ENCODE measurements at regions not wholly inside any gene's neighbourhood (a gene's known extent, or its start where the extent isn't known, plus 50 kb on each side); places are given as distances from the start of the nearest gene placed in this dataset.

- H3K36me3 ChIP-seq = no peaks in the 10 kb centered on the region
- H3K9me3 ChIP-seq = no peaks in the 10 kb centered on the region
- no peak overlapping the region for H3K27ac ChIP-seq
- no peaks in the 10 kb centered on the region for H3K4me1 ChIP-seq
- H3K4me3 ChIP-seq = no peak overlapping the region
- no peaks in the 10 kb centered on the region for H3K27me3 ChIP-seq
- TF ChIP-seq CTCF (IDR thresholded peaks at IDR 0.05) = no peak
- DNase-seq (ENCODE audit: low spot score) = no peak
Observed at GRCh38 chr5:162990856-162991497, 446.4 kb upstream of the CCNG1 start.

GRCh38 chr5:162995568-162995967 lies 441.8 kb upstream of the CCNG1 start:
- H3K4me1 ChIP-seq = no peaks in the 10 kb centered on the region
- H3K27ac ChIP-seq = no peak overlapping the region
- H3K9me3 ChIP-seq = no peaks in the 10 kb centered on the region
- no peaks in the 10 kb centered on the region for H3K27me3 ChIP-seq
- no peak for TF ChIP-seq CTCF (IDR thresholded peaks at IDR 0.05)
- no peaks in the 10 kb centered on the region for H3K36me3 ChIP-seq
- H3K4me3 ChIP-seq = no peak overlapping the region
- DNase-seq (ENCODE audit: low spot score) = no peak

- Histone ChIP-seq H3K9me3 (no peaks in the 10 kb centered on the region), H3K27ac (no peak overlapping the region), H3K27me3 (no peaks in the 10 kb centered on the region), H3K4me3 (no peak overlapping the region), H3K36me3 (no peaks in the 10 kb centered on the region), H3K4me1 (no peaks in the 10 kb centered on the region)
- TF ChIP-seq CTCF (IDR thresholded peaks at IDR 0.05) = no peak
- DNase-seq (ENCODE audit: low spot score) = no peak
Observed at GRCh38 chr5:162996053-162996452, 441.3 kb upstream of the CCNG1 start.

- no peaks in the 10 kb centered on the region for H3K27me3 ChIP-seq
- no peak for DNase-seq (ENCODE audit: low spot score)
- no peak for TF ChIP-seq CTCF (IDR thresholded peaks at IDR 0.05)
- no peak overlapping the region for H3K27ac ChIP-seq
- no peaks in the 10 kb centered on the region for H3K9me3 ChIP-seq
- no peak overlapping the region for H3K4me3 ChIP-seq
- no peaks in the 10 kb centered on the region for H3K4me1 ChIP-seq
- H3K36me3 ChIP-seq = no peaks in the 10 kb centered on the region
Observed at GRCh38 chr5:163005949-163006348, 431.4 kb upstream of the CCNG1 start.

- no peaks in the 10 kb centered on the region for H3K4me1 ChIP-seq
- no peak overlapping the region for H3K27ac ChIP-seq
- no peaks in the 10 kb centered on the region for H3K27me3 ChIP-seq
- no peak for TF ChIP-seq CTCF (IDR thresholded peaks at IDR 0.05)
- H3K36me3 ChIP-seq = no peaks in the 10 kb centered on the region
- no peaks in the 10 kb centered on the region for H3K9me3 ChIP-seq
- no peak overlapping the region for H3K4me3 ChIP-seq
- DNase-seq (ENCODE audit: low spot score) = no peak
Observed at GRCh38 chr5:163022582-163023128, 414.7 kb upstream of the CCNG1 start.

GRCh38 chr5:163023846-163024245 lies 413.5 kb upstream of the CCNG1 start:
- Histone ChIP-seq H3K27me3 (no peaks in the 10 kb centered on the region), H3K9me3 (no peaks in the 10 kb centered on the region), H3K4me1 (no peaks in the 10 kb centered on the region), H3K4me3 (no peak overlapping the region), H3K27ac (no peak overlapping the region), H3K36me3 (no peaks in the 10 kb centered on the region)
- no peak for DNase-seq (ENCODE audit: low spot score)
- TF ChIP-seq CTCF (IDR thresholded peaks at IDR 0.05) = no peak
